ENCODE measurements at regions not wholly inside any gene's neighbourhood (a gene's known extent, or its start where the extent isn't known, plus 50 kb on each side); places are given as distances from the start of the nearest gene placed in this dataset.

GRCh38 chr2:217242947-217243346, 383.1 kb upstream of the TNP1 start:
- ChIA-PET POLR2A (ENCODE audit: low non-redundant PET) (no interaction called here), CTCF (no interaction called here)
- no peak for DNase-seq (ENCODE audit: low spot score)
- no peak overlapping the region for H3K27ac ChIP-seq (ENCODE audit: low read depth, low read length, poor library complexity, severe bottlenecking)
- intact Hi-C loops (cut with micrococcal nuclease; ENCODE audit: unreplicated experiment): no loop called here
- H3K9me3 ChIP-seq (ENCODE audit: low read depth, low read length, poor library complexity, severe bottlenecking): no peaks in the 10 kb centered on the region
- H3K27me3 ChIP-seq (replicated peaks; ENCODE audit: insufficient read depth, low read depth, low read length, poor library complexity): no peaks in the 10 kb centered on the region
- H3K36me3 ChIP-seq (ENCODE audit: insufficient read depth, low read length, poor library complexity, severe bottlenecking): no peaks in the 10 kb centered on the region
- peaks cover 9% of the 10 kb centered on the region for H3K4me1 ChIP-seq (ENCODE audit: insufficient read depth, low read length, poor library complexity, severe bottlenecking)
- no peak overlapping the region for H3K4me3 ChIP-seq (ENCODE audit: low read depth, low read length, poor library complexity, severe bottlenecking)
- no TSS peak for BruUV-seq (replicated peaks)
- TF ChIP-seq CTCF (conservative IDR thresholded peaks at IDR 0.05; ENCODE audit: low read depth, low read length) (no peak), EZH2 (IDR thresholded peaks at IDR 0.05; ENCODE audit: borderline replicate concordance, low read depth, low read length, poor library complexity, severe bottlenecking) (no peak)

- no TSS peak for BruUV-seq (replicated peaks)
- TF ChIP-seq EZH2 (IDR thresholded peaks at IDR 0.05; ENCODE audit: borderline replicate concordance, low read depth, low read length, poor library complexity, severe bottlenecking) (no peak), CTCF (conservative IDR thresholded peaks at IDR 0.05; ENCODE audit: low read depth, low read length) (no peak)
- no peaks in the 10 kb centered on the region for H3K4me1 ChIP-seq (ENCODE audit: insufficient read depth, low read length, poor library complexity, severe bottlenecking)
- ChIA-PET CTCF (no interaction called here), POLR2A (ENCODE audit: low non-redundant PET) (no interaction called here)
- H3K27ac ChIP-seq (ENCODE audit: low read depth, low read length, poor library complexity, severe bottlenecking): no peak overlapping the region
- intact Hi-C loops (cut with micrococcal nuclease; ENCODE audit: unreplicated experiment): no loop called here
- no peaks in the 10 kb centered on the region for H3K27me3 ChIP-seq (replicated peaks; ENCODE audit: insufficient read depth, low read depth, low read length, poor library complexity)
- no peaks in the 10 kb centered on the region for H3K36me3 ChIP-seq (ENCODE audit: insufficient read depth, low read length, poor library complexity, severe bottlenecking)
- no peak for DNase-seq (ENCODE audit: low spot score)
- no peak overlapping the region for H3K4me3 ChIP-seq (ENCODE audit: low read depth, low read length, poor library complexity, severe bottlenecking)
- H3K9me3 ChIP-seq (ENCODE audit: low read depth, low read length, poor library complexity, severe bottlenecking): no peaks in the 10 kb centered on the region
Observed at GRCh38 chr2:217231724-217232123, 371.9 kb upstream of the TNP1 start.

- CTCF ChIA-PET: interaction anchor here (0.6 kb wide), 1 partner anchor 165 kb away, joined by 4 read pairs; no protein-coding TSS in a partner anchor
- no peak for DNase-seq (ENCODE audit: low spot score)
- H3K27me3 ChIP-seq (replicated peaks; ENCODE audit: insufficient read depth, low read depth, low read length, poor library complexity): no peaks in the 10 kb centered on the region
- no peaks in the 10 kb centered on the region for H3K36me3 ChIP-seq (ENCODE audit: insufficient read depth, low read length, poor library complexity, severe bottlenecking)
- no peaks in the 10 kb centered on the region for H3K4me1 ChIP-seq (ENCODE audit: insufficient read depth, low read length, poor library complexity, severe bottlenecking)
- H3K4me3 ChIP-seq (ENCODE audit: low read depth, low read length, poor library complexity, severe bottlenecking): no peak overlapping the region
- no TSS peak for BruUV-seq (replicated peaks)
- intact Hi-C loops (cut with micrococcal nuclease; ENCODE audit: unreplicated experiment): no loop called here
- POLR2A ChIA-PET (ENCODE audit: low non-redundant PET): no interaction called here
- TF ChIP-seq EZH2 (IDR thresholded peaks at IDR 0.05; ENCODE audit: borderline replicate concordance, low read depth, low read length, poor library complexity, severe bottlenecking): no peak
- TF ChIP-seq CTCF (conservative IDR thresholded peaks at IDR 0.05; ENCODE audit: low read depth, low read length): no peak
- H3K27ac ChIP-seq (ENCODE audit: low read depth, low read length, poor library complexity, severe bottlenecking): no peak overlapping the region
- H3K9me3 ChIP-seq (ENCODE audit: low read depth, low read length, poor library complexity, severe bottlenecking): no peaks in the 10 kb centered on the region
Observed at GRCh38 chr2:217231212-217231611, 371.3 kb upstream of the TNP1 start.
